ENCODE measurements at regions not wholly inside any gene's neighbourhood (a gene's known extent, or its start where the extent isn't known, plus 50 kb on each side); places are given as distances from the start of the nearest gene placed in this dataset.

- TF ChIP-seq, protein P1, sequence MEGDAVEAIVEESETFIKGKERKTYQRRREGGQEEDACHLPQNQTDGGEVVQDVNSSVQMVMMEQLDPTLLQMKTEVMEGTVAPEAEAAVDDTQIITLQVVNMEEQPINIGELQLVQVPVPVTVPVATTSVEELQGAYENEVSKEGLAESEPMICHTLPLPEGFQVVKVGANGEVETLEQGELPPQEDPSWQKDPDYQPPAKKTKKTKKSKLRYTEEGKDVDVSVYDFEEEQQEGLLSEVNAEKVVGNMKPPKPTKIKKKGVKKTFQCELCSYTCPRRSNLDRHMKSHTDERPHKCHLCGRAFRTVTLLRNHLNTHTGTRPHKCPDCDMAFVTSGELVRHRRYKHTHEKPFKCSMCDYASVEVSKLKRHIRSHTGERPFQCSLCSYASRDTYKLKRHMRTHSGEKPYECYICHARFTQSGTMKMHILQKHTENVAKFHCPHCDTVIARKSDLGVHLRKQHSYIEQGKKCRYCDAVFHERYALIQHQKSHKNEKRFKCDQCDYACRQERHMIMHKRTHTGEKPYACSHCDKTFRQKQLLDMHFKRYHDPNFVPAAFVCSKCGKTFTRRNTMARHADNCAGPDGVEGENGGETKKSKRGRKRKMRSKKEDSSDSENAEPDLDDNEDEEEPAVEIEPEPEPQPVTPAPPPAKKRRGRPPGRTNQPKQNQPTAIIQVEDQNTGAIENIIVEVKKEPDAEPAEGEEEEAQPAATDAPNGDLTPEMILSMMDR (IDR thresholded peaks at IDR 0.05; ENCODE audit: insufficient read depth, low read length), result no peak
- TF ChIP-seq GABPA (IDR thresholded peaks at IDR 0.05; ENCODE audit: low read depth) (no peak), POLR2AphosphoS5 (IDR thresholded peaks at IDR 0.05; ENCODE audit: low read depth) (no peak), SPI1 (IDR thresholded peaks at IDR 0.05; ENCODE audit: borderline replicate concordance, low read depth) (no peak)
- TF ChIP-seq, protein P2, sequence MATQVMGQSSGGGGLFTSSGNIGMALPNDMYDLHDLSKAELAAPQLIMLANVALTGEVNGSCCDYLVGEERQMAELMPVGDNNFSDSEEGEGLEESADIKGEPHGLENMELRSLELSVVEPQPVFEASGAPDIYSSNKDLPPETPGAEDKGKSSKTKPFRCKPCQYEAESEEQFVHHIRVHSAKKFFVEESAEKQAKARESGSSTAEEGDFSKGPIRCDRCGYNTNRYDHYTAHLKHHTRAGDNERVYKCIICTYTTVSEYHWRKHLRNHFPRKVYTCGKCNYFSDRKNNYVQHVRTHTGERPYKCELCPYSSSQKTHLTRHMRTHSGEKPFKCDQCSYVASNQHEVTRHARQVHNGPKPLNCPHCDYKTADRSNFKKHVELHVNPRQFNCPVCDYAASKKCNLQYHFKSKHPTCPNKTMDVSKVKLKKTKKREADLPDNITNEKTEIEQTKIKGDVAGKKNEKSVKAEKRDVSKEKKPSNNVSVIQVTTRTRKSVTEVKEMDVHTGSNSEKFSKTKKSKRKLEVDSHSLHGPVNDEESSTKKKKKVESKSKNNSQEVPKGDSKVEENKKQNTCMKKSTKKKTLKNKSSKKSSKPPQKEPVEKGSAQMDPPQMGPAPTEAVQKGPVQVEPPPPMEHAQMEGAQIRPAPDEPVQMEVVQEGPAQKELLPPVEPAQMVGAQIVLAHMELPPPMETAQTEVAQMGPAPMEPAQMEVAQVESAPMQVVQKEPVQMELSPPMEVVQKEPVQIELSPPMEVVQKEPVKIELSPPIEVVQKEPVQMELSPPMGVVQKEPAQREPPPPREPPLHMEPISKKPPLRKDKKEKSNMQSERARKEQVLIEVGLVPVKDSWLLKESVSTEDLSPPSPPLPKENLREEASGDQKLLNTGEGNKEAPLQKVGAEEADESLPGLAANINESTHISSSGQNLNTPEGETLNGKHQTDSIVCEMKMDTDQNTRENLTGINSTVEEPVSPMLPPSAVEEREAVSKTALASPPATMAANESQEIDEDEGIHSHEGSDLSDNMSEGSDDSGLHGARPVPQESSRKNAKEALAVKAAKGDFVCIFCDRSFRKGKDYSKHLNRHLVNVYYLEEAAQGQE (IDR thresholded peaks at IDR 0.05; ENCODE audit: insufficient replicate concordance, low read depth), result no peak
Measured at GRCh38 chr1:38101037-38101785, 54.6 kb upstream of the POU3F1 start.

All from HL-60 (cell line).